CD4-positive, alpha-beta T cell (primary cell): ENCODE measurements at regions not wholly inside any gene's neighbourhood (a gene's known extent, or its start where the extent isn't known, plus 50 kb on each side); places are given as distances from the start of the nearest gene placed in this dataset.

Experiments
- ATAC-seq: fragments of 200-7000 bp; cut with Tn5 transposase; one replicate; pipeline ENCODE4 v1.10.0; 2022; ENCODE audit warnings: mild to moderate bottlenecking; ENCODE audit not compliant: poor library complexity
- CTCF ChIA-PET: fragments of 350-600 bp; sonication (Branson Sonifier 250); formaldehyde crosslinking; loops from one replicate; lab custom pipeline; 2021; ENCODE audit warnings: antibody characterized with exemption, inconsistent platforms; lab: Charles Lee
- POLR2A ChIA-PET: fragments of 350-600 bp; sonication (Branson Sonifier 250); formaldehyde crosslinking; loops from one replicate; lab custom pipeline; 2021; ENCODE audit warnings: antibody characterized with exemption, inconsistent platforms; lab: Charles Lee
- DNase-seq, 14 experiments: peaks; one replicate each; pipeline ENCODE4 v3.0.0-alpha.2; 2013 to 2020; ENCODE audit warnings: mixed read lengths in 2 of 14
- H3K27ac ChIP-seq, 2 donors: one replicate each; pipeline versions ENCODE4 v1.5.1 to v1.7.0; 2013; ENCODE audit warnings: low read length in 2 of 2, low read depth in 1 of 2, mild to moderate bottlenecking in 1 of 2
- H3K27me3 ChIP-seq, 2 experiments: 1 replicate in 1 of 2; 2 replicates in 1 of 2; pipeline versions ENCODE4 v1.6.1 to v1.7.0; 2013; ENCODE audit warnings: low read length in 2 of 2, control low read depth in 1 of 2, mild to moderate bottlenecking in 1 of 2, moderate library complexity in 1 of 2; ENCODE audit not compliant: insufficient read depth in 2 of 2, control insufficient read depth in 1 of 2
- H3K36me3 ChIP-seq: one replicate; pipeline ENCODE4 v1.6.1; 2013; ENCODE audit warnings: low read length, control low read depth; ENCODE audit not compliant: insufficient read depth
- H3K4me1 ChIP-seq: one replicate; pipeline ENCODE4 v1.6.1; 2013; ENCODE audit warnings: low read length, control low read depth; ENCODE audit not compliant: insufficient read depth
- H3K4me3 ChIP-seq: one replicate; pipeline ENCODE4 v1.5.1; 2013; ENCODE audit warnings: mild to moderate bottlenecking, low read length, moderate library complexity
- H3K9me3 ChIP-seq, 2 experiments: 1 replicate in 1 of 2; 2 replicates in 1 of 2; pipeline versions ENCODE4 v1.6.1 to v1.7.0; 2013; ENCODE audit warnings: low read length in 2 of 2, mild to moderate bottlenecking in 2 of 2, control low read depth in 1 of 2, moderate library complexity in 1 of 2; ENCODE audit not compliant: control insufficient read depth in 1 of 2, insufficient read depth in 1 of 2
- H3K27ac Mint-ChIP-seq: one replicate; pipeline ENCODE4 v1.8.0; 2020; ENCODE audit warnings: mixed read lengths
- H3K27me3 Mint-ChIP-seq: one replicate; pipeline ENCODE4 v1.8.0; 2021; ENCODE audit warnings: mixed read lengths
- H3K36me3 Mint-ChIP-seq: one replicate; pipeline ENCODE4 v1.8.0; 2021; ENCODE audit warnings: low read depth, mixed read lengths
- H3K4me1 Mint-ChIP-seq: one replicate; pipeline ENCODE4 v1.8.0; 2021; ENCODE audit warnings: low read depth, mixed read lengths
- H3K4me3 Mint-ChIP-seq: one replicate; pipeline ENCODE4 v1.8.0; 2020; ENCODE audit warnings: mild to moderate bottlenecking, mixed read lengths
- H3K9me3 Mint-ChIP-seq: one replicate; pipeline ENCODE4 v1.8.0; 2020; ENCODE audit warnings: mixed read lengths
- intact Hi-C, 2 experiments: fragments of 100-400 bp; cut with DNase I in 1 of 2; cut with micrococcal nuclease in 1 of 2; formaldehyde crosslinking; loops; one replicate each; pipeline versions ENCODE4 v1.15.1 to v1.9.0; 2023 to 2025; cut with DNase I, micrococcal nuclease
- TF ChIP-seq, protein P1 (sequence below): fragments of 200-600 bp; IDR thresholded peaks from one replicate; pipeline ENCODE4 v1.8.0; 2022; ENCODE audit warnings: antibody characterized with exemption, mild to moderate bottlenecking

DNA sequence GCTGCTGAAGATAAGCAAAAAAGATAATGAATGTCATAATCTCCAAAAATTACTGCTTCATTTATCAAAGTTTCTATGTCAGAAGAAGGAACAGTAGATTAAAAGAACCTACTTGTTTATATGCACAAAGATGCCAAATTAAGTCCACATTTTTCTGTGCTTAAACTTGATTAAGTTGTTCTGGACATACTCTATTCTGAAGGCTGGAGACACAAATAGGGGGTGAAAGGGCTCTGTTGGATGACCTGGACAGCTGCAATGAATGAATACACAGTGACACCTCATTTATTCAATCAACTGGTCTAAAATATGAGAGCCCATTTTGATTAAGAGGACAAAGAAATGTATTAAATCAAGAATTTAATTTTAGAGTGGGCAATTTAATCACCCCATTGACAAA lies 276.3 kb upstream of the PCDH9 start:
- Mint-ChIP-seq H3K36me3 (no peaks in the 10 kb centered on the region), H3K4me1 (no peaks in the 10 kb centered on the region), H3K4me3 (no peak overlapping the region), H3K27ac (no peak overlapping the region), H3K9me3 (peaks cover 5% of the 10 kb centered on the region), H3K27me3 (no peaks in the 10 kb centered on the region)
- Histone ChIP-seq H3K4me1 (no peaks in the 10 kb centered on the region), H3K9me3 (peaks cover 0 to 7% of the 10 kb centered on the region in 2 experiments), H3K27ac (no peak overlapping the region), H3K36me3 (no peaks in the 10 kb centered on the region), H3K4me3 (no peak overlapping the region), H3K27me3 (no peaks in the 10 kb centered on the region)
- POLR2A ChIA-PET = no interaction called here
- CTCF ChIA-PET = no interaction called here
- TF ChIP-seq, protein P1, sequence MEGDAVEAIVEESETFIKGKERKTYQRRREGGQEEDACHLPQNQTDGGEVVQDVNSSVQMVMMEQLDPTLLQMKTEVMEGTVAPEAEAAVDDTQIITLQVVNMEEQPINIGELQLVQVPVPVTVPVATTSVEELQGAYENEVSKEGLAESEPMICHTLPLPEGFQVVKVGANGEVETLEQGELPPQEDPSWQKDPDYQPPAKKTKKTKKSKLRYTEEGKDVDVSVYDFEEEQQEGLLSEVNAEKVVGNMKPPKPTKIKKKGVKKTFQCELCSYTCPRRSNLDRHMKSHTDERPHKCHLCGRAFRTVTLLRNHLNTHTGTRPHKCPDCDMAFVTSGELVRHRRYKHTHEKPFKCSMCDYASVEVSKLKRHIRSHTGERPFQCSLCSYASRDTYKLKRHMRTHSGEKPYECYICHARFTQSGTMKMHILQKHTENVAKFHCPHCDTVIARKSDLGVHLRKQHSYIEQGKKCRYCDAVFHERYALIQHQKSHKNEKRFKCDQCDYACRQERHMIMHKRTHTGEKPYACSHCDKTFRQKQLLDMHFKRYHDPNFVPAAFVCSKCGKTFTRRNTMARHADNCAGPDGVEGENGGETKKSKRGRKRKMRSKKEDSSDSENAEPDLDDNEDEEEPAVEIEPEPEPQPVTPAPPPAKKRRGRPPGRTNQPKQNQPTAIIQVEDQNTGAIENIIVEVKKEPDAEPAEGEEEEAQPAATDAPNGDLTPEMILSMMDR = no peak
- DNase-seq = no peak
- intact Hi-C loops = no loop called here
- ATAC-seq = no peak

DNA sequence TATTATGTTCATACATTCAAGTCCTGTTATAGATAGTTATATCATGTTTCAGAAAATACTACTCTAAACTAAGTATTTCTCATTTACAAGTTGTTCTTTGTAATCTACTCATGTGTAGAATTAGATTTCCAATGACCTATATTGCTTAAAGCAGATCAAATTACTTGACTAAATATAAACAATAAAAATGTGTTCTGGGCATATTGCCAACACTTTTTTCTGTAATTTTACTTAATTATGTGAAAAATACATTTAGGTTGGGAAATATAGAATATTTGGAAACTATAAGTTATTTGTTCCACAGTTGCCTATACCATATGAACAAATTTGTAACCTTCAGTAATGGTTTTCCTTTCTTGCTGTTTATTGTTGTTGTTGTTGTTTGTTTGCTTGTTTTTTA lies 275.2 kb upstream of the PCDH9 start:
- no peaks in the 10 kb centered on the region for H3K36me3 Mint-ChIP-seq
- no peak overlapping the region for H3K4me3 Mint-ChIP-seq
- no peak for ATAC-seq
- no peaks in the 10 kb centered on the region for H3K27me3 Mint-ChIP-seq
- intact Hi-C loops = no loop called here
- Histone ChIP-seq H3K27ac (no peak overlapping the region), H3K9me3 (peaks cover 0 to 7% of the 10 kb centered on the region in 2 experiments), H3K4me3 (no peak overlapping the region), H3K36me3 (no peaks in the 10 kb centered on the region), H3K27me3 (no peaks in the 10 kb centered on the region), H3K4me1 (no peaks in the 10 kb centered on the region)
- ChIA-PET POLR2A (no interaction called here), CTCF (no interaction called here)
- H3K9me3 Mint-ChIP-seq = peaks cover 5% of the 10 kb centered on the region
- no peak for DNase-seq
- no peaks in the 10 kb centered on the region for H3K4me1 Mint-ChIP-seq
- H3K27ac Mint-ChIP-seq = no peak overlapping the region
- TF ChIP-seq, protein P1 = no peak

DNA sequence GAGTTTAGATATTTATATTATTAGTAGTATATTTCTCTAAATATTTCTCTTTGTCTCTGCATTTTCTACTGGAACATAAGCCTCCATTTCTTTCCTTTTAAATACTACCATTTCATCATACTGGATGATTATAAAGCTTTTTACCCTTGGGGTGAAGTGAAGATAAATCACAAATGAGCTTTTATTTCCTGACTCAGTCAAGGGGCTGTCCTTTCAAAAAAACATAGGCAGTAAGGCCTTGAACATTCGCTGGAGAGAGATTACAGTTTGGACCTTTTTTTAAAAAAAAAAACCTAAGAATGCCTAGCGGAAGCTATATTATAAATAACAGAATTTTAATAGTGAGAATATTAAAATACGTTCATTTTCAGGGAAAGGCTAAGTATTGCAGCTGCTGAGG lies 268.8 kb upstream of the PCDH9 start:
- Histone ChIP-seq H3K27ac (no peak overlapping the region), H3K4me1 (no peaks in the 10 kb centered on the region), H3K9me3 (peaks cover 0 to 3% of the 10 kb centered on the region in 2 experiments), H3K27me3 (no peaks in the 10 kb centered on the region), H3K4me3 (no peak overlapping the region), H3K36me3 (no peaks in the 10 kb centered on the region)
- H3K27me3 Mint-ChIP-seq = no peaks in the 10 kb centered on the region
- peaks cover 8% of the 10 kb centered on the region for H3K9me3 Mint-ChIP-seq
- DNase-seq (no peak), ATAC-seq (no peak)
- CTCF ChIA-PET = no interaction called here
- no peaks in the 10 kb centered on the region for H3K4me1 Mint-ChIP-seq
- POLR2A ChIA-PET = interaction anchor here (0.6 kb wide), 1 partner anchor 416 kb away, joined by 3 read pairs; no protein-coding TSS in a partner anchor
- TF ChIP-seq, protein P1 = no peak
- H3K4me3 Mint-ChIP-seq = no peak overlapping the region
- no peak overlapping the region for H3K27ac Mint-ChIP-seq
- H3K36me3 Mint-ChIP-seq = no peaks in the 10 kb centered on the region
- intact Hi-C loops = no loop called here
